ENCODE measurements at regions not wholly inside any gene's neighbourhood (a gene's known extent, or its start where the extent isn't known, plus 50 kb on each side); places are given as distances from the start of the nearest gene placed in this dataset.

GRCh38 chr1:218572050-218572449, 226.9 kb downstream of the TGFB2 start:
- H3K36me3 Mint-ChIP-seq (ENCODE audit: unreplicated experiment), result no peaks in the 10 kb centered on the region
- no peak overlapping the region for H3K27ac Mint-ChIP-seq (ENCODE audit: unreplicated experiment)
- no peak overlapping the region for H3K4me3 Mint-ChIP-seq (ENCODE audit: unreplicated experiment)
- no peaks in the 10 kb centered on the region for H3K9me3 Mint-ChIP-seq (ENCODE audit: unreplicated experiment)
- no peak for TF ChIP-seq CTCF (IDR thresholded peaks at IDR 0.05; ENCODE audit: partially characterized antibody, unreplicated experiment)
- H3K27me3 Mint-ChIP-seq (ENCODE audit: unreplicated experiment), result no peaks in the 10 kb centered on the region
- no peak for DNase-seq
- H3K4me1 Mint-ChIP-seq (ENCODE audit: low read depth, unreplicated experiment), result peaks cover 2% of the 10 kb centered on the region

- no peaks in the 10 kb centered on the region for H3K9me3 Mint-ChIP-seq (ENCODE audit: unreplicated experiment)
- TF ChIP-seq CTCF (IDR thresholded peaks at IDR 0.05; ENCODE audit: partially characterized antibody, unreplicated experiment), result no peak
- no peak overlapping the region for H3K4me3 Mint-ChIP-seq (ENCODE audit: unreplicated experiment)
Observed at GRCh38 chr1:218573925-218574324, 228.8 kb downstream of the TGFB2 start.

GRCh38 chr1:218575079-218575478, 229.9 kb downstream of the TGFB2 start:
- H3K27ac Mint-ChIP-seq (ENCODE audit: unreplicated experiment), result no peak overlapping the region
- H3K9me3 Mint-ChIP-seq (ENCODE audit: unreplicated experiment), result no peaks in the 10 kb centered on the region
- H3K27me3 Mint-ChIP-seq (ENCODE audit: unreplicated experiment), result no peaks in the 10 kb centered on the region
- TF ChIP-seq CTCF (IDR thresholded peaks at IDR 0.05; ENCODE audit: partially characterized antibody, unreplicated experiment), result no peak
- H3K4me3 Mint-ChIP-seq (ENCODE audit: unreplicated experiment), result no peak overlapping the region
- no peak for DNase-seq
- H3K4me1 Mint-ChIP-seq (ENCODE audit: low read depth, unreplicated experiment), result no peaks in the 10 kb centered on the region
- H3K36me3 Mint-ChIP-seq (ENCODE audit: unreplicated experiment), result no peaks in the 10 kb centered on the region

More at GRCh38 chr1:218573925-218574324, 228.8 kb downstream of the TGFB2 start:
- H3K4me1 Mint-ChIP-seq (ENCODE audit: low read depth, unreplicated experiment), result peaks cover 2% of the 10 kb centered on the region
- H3K27me3 Mint-ChIP-seq (ENCODE audit: unreplicated experiment), result no peaks in the 10 kb centered on the region
- H3K27ac Mint-ChIP-seq (ENCODE audit: unreplicated experiment), result no peak overlapping the region
- no peaks in the 10 kb centered on the region for H3K36me3 Mint-ChIP-seq (ENCODE audit: unreplicated experiment)
- DNase-seq, result no peak

- Mint-ChIP-seq H3K9me3 (ENCODE audit: unreplicated experiment) (no peaks in the 10 kb centered on the region), H3K27ac (ENCODE audit: unreplicated experiment) (no peak overlapping the region), H3K36me3 (ENCODE audit: unreplicated experiment) (no peaks in the 10 kb centered on the region), H3K4me3 (ENCODE audit: unreplicated experiment) (no peak overlapping the region), H3K4me1 (ENCODE audit: low read depth, unreplicated experiment) (no peaks in the 10 kb centered on the region), H3K27me3 (ENCODE audit: unreplicated experiment) (no peaks in the 10 kb centered on the region)
- no peak for DNase-seq
- no peak for TF ChIP-seq CTCF (IDR thresholded peaks at IDR 0.05; ENCODE audit: partially characterized antibody, unreplicated experiment)
Observed at GRCh38 chr1:218575856-218576255, 230.7 kb downstream of the TGFB2 start.

GRCh38 chr1:218582646-218583045, 237.5 kb downstream of the TGFB2 start:
- DNase-seq, result no peak
- H3K4me3 Mint-ChIP-seq (ENCODE audit: unreplicated experiment), result no peak overlapping the region
- peaks cover 15% of the 10 kb centered on the region for H3K36me3 Mint-ChIP-seq (ENCODE audit: unreplicated experiment)
- H3K9me3 Mint-ChIP-seq (ENCODE audit: unreplicated experiment), result peaks cover 2% of the 10 kb centered on the region
- H3K27me3 Mint-ChIP-seq (ENCODE audit: unreplicated experiment), result peaks cover 1% of the 10 kb centered on the region
- no peak for TF ChIP-seq CTCF (IDR thresholded peaks at IDR 0.05; ENCODE audit: partially characterized antibody, unreplicated experiment)
- no peak overlapping the region for H3K27ac Mint-ChIP-seq (ENCODE audit: unreplicated experiment)
- peaks cover 8% of the 10 kb centered on the region for H3K4me1 Mint-ChIP-seq (ENCODE audit: low read depth, unreplicated experiment)
